NT2/D1 (cell line): ENCODE measurements at regions not wholly inside any gene's neighbourhood (a gene's known extent, or its start where the extent isn't known, plus 50 kb on each side); places are given as distances from the start of the nearest gene placed in this dataset.

Experiments used
- SUZ12 ChIP-seq: IDR thresholded peaks from 2 replicates; pipeline ENCODE4 v1.6.1; 2011; ENCODE audit not compliant: insufficient read length, insufficient read depth; ENCODE audit errors: extremely low read depth
- YY1 ChIP-seq: IDR thresholded peaks from 2 replicates; pipeline ENCODE4 v1.6.1; 2011; ENCODE audit not compliant: insufficient read length, insufficient read depth

DNA sequence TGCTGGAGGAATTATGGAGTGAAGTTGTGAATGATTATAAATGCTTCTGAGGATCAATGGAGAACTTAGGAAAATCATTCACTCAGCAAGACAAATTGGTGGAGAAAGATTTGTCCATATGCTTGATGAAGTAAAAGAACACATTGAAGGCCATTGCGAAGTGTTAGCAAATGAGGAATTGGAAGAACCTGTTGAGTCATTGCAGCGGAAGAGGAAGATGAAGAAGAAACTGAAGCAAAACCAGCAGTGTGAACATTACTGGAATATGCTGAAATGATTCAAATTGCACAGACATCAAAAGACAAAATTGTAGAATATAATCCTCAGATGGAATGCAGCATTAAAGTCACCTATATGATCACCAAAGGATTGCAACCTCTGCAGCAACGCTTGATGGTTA, 168.1 kb downstream of the ADAMTS15 start:
- TF ChIP-seq SUZ12: no peak
- TF ChIP-seq YY1: no peak
